ENCODE measurements at regions not wholly inside any gene's neighbourhood (a gene's known extent, or its start where the extent isn't known, plus 50 kb on each side); places are given as distances from the start of the nearest gene placed in this dataset.

GRCh38 chr5:124121198-124121597 is 609.2 kb downstream of the CSNK1G3 start:
- no peak for TF ChIP-seq CTCF (IDR thresholded peaks at IDR 0.05 in 4 of 5, conservative IDR thresholded peaks at IDR 0.05 in 1 of 5)
- no peak for TF ChIP-seq POLR2A (IDR thresholded peaks at IDR 0.05)

Data from gastrocnemius medialis (tissue), 4 donors.